ENCODE measurements at regions not wholly inside any gene's neighbourhood (a gene's known extent, or its start where the extent isn't known, plus 50 kb on each side); places are given as distances from the start of the nearest gene placed in this dataset.

GRCh38 chr11:13841393-13841792, 121.1 kb upstream of the SPON1 start:
- H3K4me1 ChIP-seq, result no peaks in the 10 kb centered on the region
- no peaks in the 10 kb centered on the region for H3K36me3 ChIP-seq
- no peaks in the 10 kb centered on the region for H3K27me3 ChIP-seq
- no peak overlapping the region for H3K4me3 ChIP-seq
- no peak for TF ChIP-seq CTCF (IDR thresholded peaks at IDR 0.05)
- DNase-seq (ENCODE audit: low spot score in 2 of 2), result no peak
- H3K9me3 ChIP-seq, result no peaks in the 10 kb centered on the region
- WGBS, result 72% methylated on average over 3 of the region's 3 CpGs
- H3K27ac ChIP-seq, result no peak overlapping the region

GRCh38 chr11:13848031-13848430, 114.5 kb upstream of the SPON1 start:
- Histone ChIP-seq H3K27ac (no peak overlapping the region), H3K4me3 (no peak overlapping the region), H3K4me1 (no peaks in the 10 kb centered on the region), H3K27me3 (no peaks in the 10 kb centered on the region), H3K9me3 (no peaks in the 10 kb centered on the region), H3K36me3 (no peaks in the 10 kb centered on the region)
- no peak for TF ChIP-seq POLR2AphosphoS5 (IDR thresholded peaks at IDR 0.05)
- TF ChIP-seq CTCF (IDR thresholded peaks at IDR 0.05), result no peak
- no peak for TF ChIP-seq POLR2A (IDR thresholded peaks at IDR 0.05)
- no peak for TF ChIP-seq EP300 (IDR thresholded peaks at IDR 0.05)
- DNase-seq (ENCODE audit: low spot score in 2 of 2), result no peak

GRCh38 chr11:13850231-13851005, 112.1 kb upstream of the SPON1 start:
- TF ChIP-seq CTCF (IDR thresholded peaks at IDR 0.05) (no peak), EP300 (IDR thresholded peaks at IDR 0.05) (no peak), POLR2AphosphoS5 (IDR thresholded peaks at IDR 0.05) (no peak), POLR2A (IDR thresholded peaks at IDR 0.05) (no peak)
- DNase-seq (ENCODE audit: low spot score in 2 of 2), result no peak
- no peaks in the 10 kb centered on the region for H3K36me3 ChIP-seq
- H3K27me3 ChIP-seq, result peaks cover 7% of the 10 kb centered on the region
- H3K9me3 ChIP-seq, result no peaks in the 10 kb centered on the region
- no peak overlapping the region for H3K27ac ChIP-seq
- H3K4me3 ChIP-seq, result no peak overlapping the region
- 53% methylated on average over 5 of the region's 5 CpGs for WGBS
- H3K4me1 ChIP-seq, result no peaks in the 10 kb centered on the region

GRCh38 chr11:13851691-13852090, 110.8 kb upstream of the SPON1 start:
- DNase-seq (ENCODE audit: low spot score in 2 of 2), result no peak
- H3K4me1 ChIP-seq, result no peaks in the 10 kb centered on the region
- no peak overlapping the region for H3K27ac ChIP-seq
- 74% methylated on average over 4 of the region's 4 CpGs for WGBS
- no peaks in the 10 kb centered on the region for H3K9me3 ChIP-seq
- TF ChIP-seq POLR2AphosphoS5 (IDR thresholded peaks at IDR 0.05), result no peak
- TF ChIP-seq EP300 (IDR thresholded peaks at IDR 0.05), result no peak
- no peak for TF ChIP-seq CTCF (IDR thresholded peaks at IDR 0.05)
- TF ChIP-seq POLR2A (IDR thresholded peaks at IDR 0.05), result no peak
- H3K27me3 ChIP-seq, result peaks cover 7% of the 10 kb centered on the region
- no peaks in the 10 kb centered on the region for H3K36me3 ChIP-seq
- no peak overlapping the region for H3K4me3 ChIP-seq

GRCh38 chr11:13852481-13852880, 110.0 kb upstream of the SPON1 start:
- no peaks in the 10 kb centered on the region for H3K4me1 ChIP-seq
- H3K27me3 ChIP-seq, result peaks cover 7% of the 10 kb centered on the region
- H3K9me3 ChIP-seq, result no peaks in the 10 kb centered on the region
- TF ChIP-seq EP300 (IDR thresholded peaks at IDR 0.05) (no peak), CTCF (IDR thresholded peaks at IDR 0.05) (no peak)
- WGBS, result 64% methylated on average over 5 of the region's 5 CpGs
- DNase-seq (ENCODE audit: low spot score in 2 of 2), result no peak
- H3K4me3 ChIP-seq, result no peak overlapping the region
- no peak overlapping the region for H3K27ac ChIP-seq
- H3K36me3 ChIP-seq, result no peaks in the 10 kb centered on the region
